ENCODE measurements at regions not wholly inside any gene's neighbourhood (a gene's known extent, or its start where the extent isn't known, plus 50 kb on each side); places are given as distances from the start of the nearest gene placed in this dataset.

DNA sequence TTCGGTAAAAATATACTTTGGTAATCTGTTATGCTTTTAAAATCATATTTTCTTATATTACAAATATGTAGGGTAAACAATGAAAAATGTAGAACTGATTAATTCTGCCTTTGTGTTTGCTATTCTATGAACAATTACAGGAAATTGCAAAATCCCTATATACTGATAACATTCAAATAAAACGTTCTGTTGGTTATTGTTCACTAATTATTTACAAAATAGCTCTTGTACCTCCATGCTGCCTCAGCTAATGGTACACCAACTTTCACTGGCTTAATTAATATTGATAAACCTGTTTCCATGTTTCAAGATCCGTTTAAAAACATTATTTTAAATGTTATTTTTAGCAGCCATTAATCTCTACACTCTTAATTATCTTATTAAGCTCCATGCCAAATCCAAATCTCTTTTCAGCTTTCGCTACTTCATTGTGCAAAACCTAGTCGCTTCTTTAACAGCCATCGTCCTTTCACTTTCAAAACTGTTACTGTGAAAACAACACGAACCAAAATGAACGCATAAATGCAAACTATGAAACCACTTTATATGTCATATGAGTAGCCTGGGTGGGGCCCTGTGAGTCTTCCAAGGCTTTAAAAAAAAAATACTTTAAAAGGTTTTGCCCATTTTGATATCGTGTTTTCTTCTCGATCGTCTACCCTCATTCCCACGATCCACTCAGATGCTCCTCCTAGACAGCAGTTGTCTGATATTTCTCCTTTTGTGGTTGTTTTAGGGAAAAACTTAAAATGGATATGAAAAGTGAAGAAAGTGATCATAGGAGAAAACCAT lies 807.1 kb downstream of the USP25 start:
- TF ChIP-seq, protein P1, sequence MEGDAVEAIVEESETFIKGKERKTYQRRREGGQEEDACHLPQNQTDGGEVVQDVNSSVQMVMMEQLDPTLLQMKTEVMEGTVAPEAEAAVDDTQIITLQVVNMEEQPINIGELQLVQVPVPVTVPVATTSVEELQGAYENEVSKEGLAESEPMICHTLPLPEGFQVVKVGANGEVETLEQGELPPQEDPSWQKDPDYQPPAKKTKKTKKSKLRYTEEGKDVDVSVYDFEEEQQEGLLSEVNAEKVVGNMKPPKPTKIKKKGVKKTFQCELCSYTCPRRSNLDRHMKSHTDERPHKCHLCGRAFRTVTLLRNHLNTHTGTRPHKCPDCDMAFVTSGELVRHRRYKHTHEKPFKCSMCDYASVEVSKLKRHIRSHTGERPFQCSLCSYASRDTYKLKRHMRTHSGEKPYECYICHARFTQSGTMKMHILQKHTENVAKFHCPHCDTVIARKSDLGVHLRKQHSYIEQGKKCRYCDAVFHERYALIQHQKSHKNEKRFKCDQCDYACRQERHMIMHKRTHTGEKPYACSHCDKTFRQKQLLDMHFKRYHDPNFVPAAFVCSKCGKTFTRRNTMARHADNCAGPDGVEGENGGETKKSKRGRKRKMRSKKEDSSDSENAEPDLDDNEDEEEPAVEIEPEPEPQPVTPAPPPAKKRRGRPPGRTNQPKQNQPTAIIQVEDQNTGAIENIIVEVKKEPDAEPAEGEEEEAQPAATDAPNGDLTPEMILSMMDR (IDR thresholded peaks at IDR 0.05), result no peak
- no peak for TF ChIP-seq POLR2A (IDR thresholded peaks at IDR 0.05)
